Right atrium auricular region (tissue), 2 donors: ENCODE measurements at regions not wholly inside any gene's neighbourhood (a gene's known extent, or its start where the extent isn't known, plus 50 kb on each side); places are given as distances from the start of the nearest gene placed in this dataset.

Experiments
- DNase-seq: peaks from one replicate; pipeline ENCODE4 v3.0.0-alpha.2; 2019; ENCODE audit warnings: low spot score
- H3K27ac ChIP-seq, 2 donors: fragments of 200-600 bp; sonication (generic); 1 replicate in 1 of 2; 2 replicates in 1 of 2; pipeline ENCODE4 v1.5.1; 2016 to 2019
- H3K27me3 ChIP-seq, 2 donors: fragments of 200-600 bp; sonication (generic); one replicate each; pipeline versions ENCODE4 v1.5.1 to v1.6.0; 2017 to 2019
- H3K36me3 ChIP-seq: fragments of 200-600 bp; sonication (generic); one replicate; pipeline ENCODE4 v1.5.1; 2016
- H3K4me1 ChIP-seq, 2 donors: fragments of 200-600 bp; sonication (generic); one replicate each; pipeline versions ENCODE4 v1.5.1 to v1.6.0; 2017 to 2019
- H3K4me3 ChIP-seq, 2 donors: fragments of 200-600 bp; sonication (generic); 1 replicate in 1 of 2; 2 replicates in 1 of 2; pipeline ENCODE4 v1.5.1; 2017 to 2019; ENCODE audit warnings: mild to moderate bottlenecking in 1 of 2, moderate library complexity in 1 of 2
- H3K9me3 ChIP-seq, 2 donors: fragments of 200-600 bp; sonication (generic); one replicate each; pipeline ENCODE4 v1.5.1; 2019
- TF ChIP-seq, protein P1 (sequence below), 2 donors: fragments of 200-600 bp; sonication (generic); IDR thresholded peaks; one replicate each; pipeline ENCODE4 v1.5.1; 2019; ENCODE audit warnings: antibody characterized with exemption in 2 of 2

DNA sequence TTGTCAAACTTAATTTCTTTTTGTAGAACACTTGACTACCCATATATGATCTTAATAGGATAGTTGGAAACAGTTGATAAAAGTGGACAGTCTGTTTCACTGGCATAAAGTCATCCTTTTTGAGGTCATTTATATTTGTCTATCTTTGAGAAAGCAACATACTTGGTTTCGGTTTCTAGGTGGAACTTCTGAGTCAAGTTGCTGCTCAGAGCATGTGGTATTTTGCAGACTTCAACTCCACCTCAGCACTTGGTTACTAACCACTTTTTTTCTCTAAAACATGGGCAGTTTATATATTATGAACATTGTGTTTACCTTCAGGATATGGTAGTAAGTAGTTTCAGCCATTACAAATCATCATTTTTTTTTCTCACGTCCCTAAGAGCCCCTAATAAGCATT, 1749.0 kb upstream of the C9orf72 start:
- no peaks in the 10 kb centered on the region for H3K4me1 ChIP-seq
- H3K4me3 ChIP-seq = no peak overlapping the region
- no peaks in the 10 kb centered on the region for H3K9me3 ChIP-seq
- TF ChIP-seq, protein P1, sequence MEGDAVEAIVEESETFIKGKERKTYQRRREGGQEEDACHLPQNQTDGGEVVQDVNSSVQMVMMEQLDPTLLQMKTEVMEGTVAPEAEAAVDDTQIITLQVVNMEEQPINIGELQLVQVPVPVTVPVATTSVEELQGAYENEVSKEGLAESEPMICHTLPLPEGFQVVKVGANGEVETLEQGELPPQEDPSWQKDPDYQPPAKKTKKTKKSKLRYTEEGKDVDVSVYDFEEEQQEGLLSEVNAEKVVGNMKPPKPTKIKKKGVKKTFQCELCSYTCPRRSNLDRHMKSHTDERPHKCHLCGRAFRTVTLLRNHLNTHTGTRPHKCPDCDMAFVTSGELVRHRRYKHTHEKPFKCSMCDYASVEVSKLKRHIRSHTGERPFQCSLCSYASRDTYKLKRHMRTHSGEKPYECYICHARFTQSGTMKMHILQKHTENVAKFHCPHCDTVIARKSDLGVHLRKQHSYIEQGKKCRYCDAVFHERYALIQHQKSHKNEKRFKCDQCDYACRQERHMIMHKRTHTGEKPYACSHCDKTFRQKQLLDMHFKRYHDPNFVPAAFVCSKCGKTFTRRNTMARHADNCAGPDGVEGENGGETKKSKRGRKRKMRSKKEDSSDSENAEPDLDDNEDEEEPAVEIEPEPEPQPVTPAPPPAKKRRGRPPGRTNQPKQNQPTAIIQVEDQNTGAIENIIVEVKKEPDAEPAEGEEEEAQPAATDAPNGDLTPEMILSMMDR (IDR thresholded peaks at IDR 0.05) = no peak
- H3K36me3 ChIP-seq = no peaks in the 10 kb centered on the region
- no peaks in the 10 kb centered on the region for H3K27me3 ChIP-seq
- no peak overlapping the region for H3K27ac ChIP-seq
- DNase-seq = no peak

GRCh38 chr9:29325894-29326293, 1752.6 kb upstream of the C9orf72 start:
- TF ChIP-seq, protein P1 (IDR thresholded peaks at IDR 0.05) = no peak
- H3K27me3 ChIP-seq = no peaks in the 10 kb centered on the region
- no peaks in the 10 kb centered on the region for H3K4me1 ChIP-seq
- no peaks in the 10 kb centered on the region for H3K36me3 ChIP-seq
- no peak for DNase-seq
- H3K9me3 ChIP-seq = no peaks in the 10 kb centered on the region
- H3K27ac ChIP-seq = no peak overlapping the region
- H3K4me3 ChIP-seq = no peak overlapping the region

DNA sequence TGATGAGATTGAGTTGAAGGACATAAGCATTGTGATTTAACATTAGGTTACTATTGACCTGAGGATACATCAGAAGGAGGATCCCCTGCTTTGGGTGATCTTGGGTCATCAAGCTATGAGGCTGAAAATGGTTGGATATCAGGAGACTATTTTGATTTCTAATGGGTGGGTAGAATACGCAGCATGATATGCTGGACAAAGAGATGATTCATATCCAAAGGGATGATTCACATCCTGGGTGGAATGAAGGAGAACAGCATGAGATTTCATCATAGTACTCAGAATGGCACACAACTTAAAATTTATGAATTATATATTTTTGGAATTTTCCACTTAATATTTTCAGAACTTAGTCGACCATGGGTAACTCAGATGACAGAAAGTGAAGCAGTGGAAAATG, 1759.5 kb upstream of the C9orf72 start:
- no peak for DNase-seq
- no peaks in the 10 kb centered on the region for H3K36me3 ChIP-seq
- no peak overlapping the region for H3K4me3 ChIP-seq
- TF ChIP-seq, protein P1 (IDR thresholded peaks at IDR 0.05) = no peak
- H3K4me1 ChIP-seq = no peaks in the 10 kb centered on the region
- H3K9me3 ChIP-seq = no peaks in the 10 kb centered on the region
- H3K27me3 ChIP-seq = no peaks in the 10 kb centered on the region
- H3K27ac ChIP-seq = no peak overlapping the region

DNA sequence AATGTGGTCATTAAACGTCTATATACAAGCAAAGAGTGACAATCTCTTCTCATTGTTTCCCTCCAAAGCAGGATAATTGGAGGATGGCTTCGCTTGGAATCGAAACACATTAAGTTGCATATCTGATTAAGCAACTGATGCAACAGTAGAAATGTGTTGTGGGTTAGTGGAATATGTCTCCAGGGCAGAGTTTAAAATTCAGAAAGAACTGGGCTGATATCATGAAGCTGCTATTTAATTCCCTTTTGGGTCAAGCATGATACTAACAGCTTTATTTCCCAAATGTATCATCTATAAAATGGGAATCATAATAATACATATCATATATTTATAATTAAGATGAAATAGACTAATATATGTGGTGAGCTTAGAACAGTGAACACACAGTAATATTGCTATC, 1763.0 kb upstream of the C9orf72 start:
- Histone ChIP-seq H3K9me3 (no peaks in the 10 kb centered on the region), H3K4me3 (no peak overlapping the region), H3K4me1 (no peaks in the 10 kb centered on the region), H3K36me3 (no peaks in the 10 kb centered on the region), H3K27me3 (no peaks in the 10 kb centered on the region), H3K27ac (no peak overlapping the region)
- TF ChIP-seq, protein P1 (IDR thresholded peaks at IDR 0.05) = no peak
- DNase-seq = no peak

GRCh38 chr9:29339387-29339786, 1766.1 kb upstream of the C9orf72 start:
- Histone ChIP-seq H3K27ac (no peak overlapping the region), H3K27me3 (no peaks in the 10 kb centered on the region), H3K4me3 (no peak overlapping the region), H3K36me3 (no peaks in the 10 kb centered on the region), H3K4me1 (no peaks in the 10 kb centered on the region), H3K9me3 (peaks cover 0 to 5% of the 10 kb centered on the region in 2 donors)
- TF ChIP-seq, protein P1 (IDR thresholded peaks at IDR 0.05) = no peak
- no peak for DNase-seq

- Histone ChIP-seq H3K9me3 (peaks cover 0 to 4% of the 10 kb centered on the region in 2 donors), H3K36me3 (no peaks in the 10 kb centered on the region), H3K27ac (no peak overlapping the region), H3K4me1 (no peaks in the 10 kb centered on the region), H3K27me3 (no peaks in the 10 kb centered on the region), H3K4me3 (no peak overlapping the region)
- no peak for DNase-seq
- TF ChIP-seq, protein P1 (IDR thresholded peaks at IDR 0.05) = no peak
These were observed 1775.7 kb upstream of the C9orf72 start for GRCh38 chr9:29348999-29349398.
